Adrenal gland (tissue), 9 donors: ENCODE measurements at regions not wholly inside any gene's neighbourhood (a gene's known extent, or its start where the extent isn't known, plus 50 kb on each side); places are given as distances from the start of the nearest gene placed in this dataset.

Source experiments
- DNase-seq, 7 donors: peaks; one replicate each; pipeline ENCODE4 v3.0.0-alpha.2; 2019 to 2020
- H3K27ac ChIP-seq, 5 donors: fragments of 200-600 bp; sonication (generic) in 4 of 5; 1 replicate in 3 of 5; 2 replicates in 2 of 5; pipeline versions ENCODE4 v1.5.1 to v1.8.0; 2016 to 2020; ENCODE audit warnings: mild to moderate bottlenecking in 1 of 5
- H3K27me3 ChIP-seq: fragments of 200-600 bp; 2 replicates; pipeline ENCODE4 v1.8.0; 2021
- H3K36me3 ChIP-seq, 2 donors: fragments of 200-600 bp; replicated peaks in 1 of 2; 1 replicate in 1 of 2; 2 replicates in 1 of 2; pipeline versions ENCODE4 v1.5.1 to v1.8.0; 2018 to 2022
- H3K4me1 ChIP-seq, 2 donors: fragments of 200-600 bp; replicated peaks in 1 of 2; 1 replicate in 1 of 2; 2 replicates in 1 of 2; pipeline versions ENCODE4 v1.5.1 to v1.8.0; 2018 to 2021
- H3K4me3 ChIP-seq, 4 donors: fragments of 200-600 bp; sonication (generic) in 3 of 4; one replicate each; pipeline ENCODE4 v1.5.1; 2016 to 2018
- H3K9me3 ChIP-seq, 3 donors: fragments of 200-600 bp; sonication (generic) in 1 of 3; replicated peaks in 1 of 3; 1 replicate in 2 of 3; 2 replicates in 1 of 3; pipeline versions ENCODE4 v1.5.1 to v1.8.0; 2016 to 2021
- POLR2A ChIP-seq, 2 donors: fragments of 450-650 bp; IDR thresholded peaks; one replicate each; pipeline ENCODE4 v1.6.1; 2017; ENCODE audit warnings: antibody characterized with exemption in 2 of 2, mild to moderate bottlenecking in 2 of 2, moderate library complexity in 1 of 2
- WGBS, 4 donors: extraction: QIAGEN DNeasy Blood & Tissue Kit in 2 of 4; methylation state at CpG; one replicate each; pipeline versions ENCODE4 v1.1.5 to v1.1.7; 2013 to 2017; 5-methylcytosine and 5-hydroxymethylcytosine counted together
- intact Hi-C, 2 donors: fragments of 100-400 bp; cut with DNase I; formaldehyde crosslinking; loops; one replicate each; pipeline versions ENCODE4 v1.14.1 to v1.15.0; 2022 to 2023
- TF ChIP-seq, protein P1 (sequence below), 6 experiments: fragments of 450-650 bp in 4 of 6; fragments of 200-600 bp in 2 of 6; sonication (generic) in 1 of 6; IDR thresholded peaks; 1 replicate in 5 of 6; 2 replicates in 1 of 6; pipeline versions ENCODE4 v1.5.1 to v1.8.0; 2016 to 2021; ENCODE audit warnings: antibody characterized with exemption in 6 of 6, mild to moderate bottlenecking in 2 of 6, moderate library complexity in 1 of 6
- donor health status: healthy with polysubstance abuse.
- donor health status: Bipolar disorder and iron deficiency.
- donor health status: DM: yes; HTN: yes; CAD: no.
- donor health status: DM: no; HTN: no; CAD: no.
- donor health status: DM: no; HTN: no; CAD: no.

GRCh38 chrX:20609916-20610415 is 343.3 kb upstream of the RPS6KA3 start:
- no peak overlapping the region for H3K4me3 ChIP-seq
- peaks cover 9% of the 10 kb centered on the region for H3K27me3 ChIP-seq
- intact Hi-C loops = no loop called here
- DNase-seq = no peak
- 53 to 71% (median 68%) methylated on average over 2 to 3 of the region's 3 CpGs for WGBS, 4 donors
- no peaks in the 10 kb centered on the region for H3K36me3 ChIP-seq
- no peak overlapping the region for H3K27ac ChIP-seq
- no peaks in the 10 kb centered on the region for H3K9me3 ChIP-seq
- no peaks in the 10 kb centered on the region for H3K4me1 ChIP-seq
- TF ChIP-seq POLR2A (IDR thresholded peaks at IDR 0.05) = no peak
- TF ChIP-seq, protein P1, sequence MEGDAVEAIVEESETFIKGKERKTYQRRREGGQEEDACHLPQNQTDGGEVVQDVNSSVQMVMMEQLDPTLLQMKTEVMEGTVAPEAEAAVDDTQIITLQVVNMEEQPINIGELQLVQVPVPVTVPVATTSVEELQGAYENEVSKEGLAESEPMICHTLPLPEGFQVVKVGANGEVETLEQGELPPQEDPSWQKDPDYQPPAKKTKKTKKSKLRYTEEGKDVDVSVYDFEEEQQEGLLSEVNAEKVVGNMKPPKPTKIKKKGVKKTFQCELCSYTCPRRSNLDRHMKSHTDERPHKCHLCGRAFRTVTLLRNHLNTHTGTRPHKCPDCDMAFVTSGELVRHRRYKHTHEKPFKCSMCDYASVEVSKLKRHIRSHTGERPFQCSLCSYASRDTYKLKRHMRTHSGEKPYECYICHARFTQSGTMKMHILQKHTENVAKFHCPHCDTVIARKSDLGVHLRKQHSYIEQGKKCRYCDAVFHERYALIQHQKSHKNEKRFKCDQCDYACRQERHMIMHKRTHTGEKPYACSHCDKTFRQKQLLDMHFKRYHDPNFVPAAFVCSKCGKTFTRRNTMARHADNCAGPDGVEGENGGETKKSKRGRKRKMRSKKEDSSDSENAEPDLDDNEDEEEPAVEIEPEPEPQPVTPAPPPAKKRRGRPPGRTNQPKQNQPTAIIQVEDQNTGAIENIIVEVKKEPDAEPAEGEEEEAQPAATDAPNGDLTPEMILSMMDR (IDR thresholded peaks at IDR 0.05) = no peak

DNA sequence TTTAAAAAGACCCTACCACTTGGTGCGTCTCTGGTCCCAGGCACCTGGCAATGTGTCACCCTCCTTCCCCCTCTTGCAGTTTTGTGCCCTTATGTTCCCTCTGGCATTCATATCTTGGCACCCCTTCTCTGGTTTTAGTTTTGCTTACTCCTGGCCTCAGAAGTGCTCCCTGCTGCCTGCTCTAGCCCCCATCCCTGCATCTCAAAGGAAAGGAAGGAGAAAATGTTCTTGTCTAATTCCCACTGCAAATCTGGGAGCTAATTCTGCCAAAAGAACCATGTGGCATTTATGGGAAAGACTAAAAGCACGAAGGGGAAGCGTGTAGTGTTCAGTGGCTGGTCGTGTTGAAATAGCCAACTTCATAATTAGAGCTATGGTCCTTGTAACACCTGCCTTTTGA is 340.1 kb upstream of the RPS6KA3 start:
- H3K4me1 ChIP-seq = no peaks in the 10 kb centered on the region
- no peak for TF ChIP-seq POLR2A (IDR thresholded peaks at IDR 0.05)
- TF ChIP-seq, protein P1 (IDR thresholded peaks at IDR 0.05) = no peak
- no peaks in the 10 kb centered on the region for H3K36me3 ChIP-seq
- 58 to 84% (median 69%) methylated on average over 4 of the region's 4 CpGs for WGBS, 4 donors
- no peak for DNase-seq
- H3K9me3 ChIP-seq = no peaks in the 10 kb centered on the region
- H3K4me3 ChIP-seq = no peak overlapping the region
- H3K27me3 ChIP-seq = peaks cover 9% of the 10 kb centered on the region
- intact Hi-C loops = no loop called here
- H3K27ac ChIP-seq = no peak overlapping the region

DNA sequence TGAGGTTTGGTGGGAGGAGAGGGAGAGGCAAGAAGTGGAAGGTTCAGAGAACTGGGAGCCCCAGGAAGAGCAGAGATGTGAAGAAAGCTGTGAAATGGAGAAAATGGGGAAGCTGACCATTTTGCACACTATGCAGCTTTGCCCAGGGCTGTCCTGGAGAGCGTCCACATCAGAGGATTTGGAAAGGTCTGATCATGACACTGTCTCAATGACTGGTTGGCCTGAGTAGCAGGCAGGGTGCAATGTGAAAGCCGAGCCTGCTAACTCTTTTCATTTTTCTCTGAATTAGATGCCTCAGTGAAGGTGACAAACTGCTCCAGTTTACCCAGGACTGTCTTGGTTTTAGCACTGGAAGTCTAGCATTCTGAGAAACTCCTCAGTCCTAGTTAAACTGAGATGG is 330.1 kb upstream of the RPS6KA3 start:
- no peak overlapping the region for H3K4me3 ChIP-seq
- TF ChIP-seq, protein P1 (IDR thresholded peaks at IDR 0.05) = no peak
- TF ChIP-seq POLR2A (IDR thresholded peaks at IDR 0.05) = no peak
- intact Hi-C loops = no loop called here
- peaks cover 15% of the 10 kb centered on the region for H3K27me3 ChIP-seq
- no peaks in the 10 kb centered on the region for H3K9me3 ChIP-seq
- H3K27ac ChIP-seq = no peak overlapping the region
- no peak for DNase-seq
- no peaks in the 10 kb centered on the region for H3K4me1 ChIP-seq
- WGBS, 4 donors = 44 to 68% (median 58%) methylated on average over 1 to 2 of the region's 2 CpGs
- H3K36me3 ChIP-seq = no peaks in the 10 kb centered on the region

DNA sequence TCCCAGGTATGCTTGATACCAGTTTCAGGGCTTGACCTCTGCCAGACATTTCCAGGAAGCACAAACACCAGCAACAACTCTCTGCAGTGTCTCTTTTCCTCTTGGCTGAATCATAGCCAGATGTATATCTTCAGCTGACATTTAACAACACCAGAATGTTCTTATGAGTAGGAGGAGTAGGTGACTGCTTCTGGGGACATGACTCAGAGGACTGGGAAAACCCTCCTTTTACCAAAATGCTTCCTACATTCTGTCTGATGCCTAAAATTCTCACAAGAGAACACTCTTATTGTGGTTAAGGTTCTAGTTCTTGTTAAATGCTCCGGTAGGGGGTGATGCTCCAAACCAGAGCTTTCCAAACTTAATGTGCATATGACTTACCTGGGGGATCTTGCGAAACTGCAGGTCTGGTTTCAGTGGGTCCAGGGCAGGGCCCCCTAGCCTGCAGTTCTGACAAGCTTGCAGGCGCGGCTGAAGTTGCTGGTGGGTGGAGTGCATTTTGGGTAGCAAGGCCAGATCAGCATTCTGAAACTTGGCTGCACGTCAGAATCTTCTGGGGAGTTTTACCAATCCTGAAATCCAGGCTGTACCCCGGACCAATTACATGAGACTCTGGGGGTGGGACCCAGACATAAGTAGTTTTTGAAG is 329.3 kb upstream of the RPS6KA3 start:
- TF ChIP-seq, protein P1 (IDR thresholded peaks at IDR 0.05) = no peak
- no peak for TF ChIP-seq POLR2A (IDR thresholded peaks at IDR 0.05)
- H3K27me3 ChIP-seq = peaks cover 15% of the 10 kb centered on the region
- H3K9me3 ChIP-seq = no peaks in the 10 kb centered on the region
- no peak overlapping the region for H3K4me3 ChIP-seq
- DNase-seq = no peak
- H3K36me3 ChIP-seq = no peaks in the 10 kb centered on the region
- intact Hi-C loops = no loop called here
- H3K27ac ChIP-seq = no peak overlapping the region
- no peaks in the 10 kb centered on the region for H3K4me1 ChIP-seq
- WGBS, 4 donors = 57 to 75% (median 70%) methylated on average over 2 to 6 of the region's 6 CpGs
